GM10248 (cell line): ENCODE measurements at regions not wholly inside any gene's neighbourhood (a gene's known extent, or its start where the extent isn't known, plus 50 kb on each side); places are given as distances from the start of the nearest gene placed in this dataset.
"Not testable (repeated sequence)": the region's sequence is repeated elsewhere in the genome, so short reads cannot be mapped to it uniquely, and the experiment has no call there.

Experiments
- CTCF ChIA-PET: fragments of 300-600 bp; sonication (Branson Sonifier 250); formaldehyde crosslinking; extraction: SDS; loops from one replicate; lab custom pipeline; 2021; ENCODE audit warnings: antibody characterized with exemption; lab: Yijun Ruan, JAX
- POLR2A ChIA-PET: fragments of 350-650 bp; sonication (Branson Sonifier 250); formaldehyde crosslinking; extraction: SDS; loops from one replicate; lab custom pipeline; 2020; ENCODE audit warnings: antibody characterized with exemption; lab: Yijun Ruan, JAX
- DNase-seq: peaks from one replicate; pipeline ENCODE4 v3.0.0; 2012; ENCODE audit errors: extremely low spot score
- TF ChIP-seq, protein P1 (sequence below): IDR thresholded peaks from 2 replicates; pipeline ENCODE4 v1.5.1; 2012; ENCODE audit warnings: mild to moderate bottlenecking, low read depth; ENCODE audit errors: extremely low read depth, missing control alignments, control extremely low read depth

DNA sequence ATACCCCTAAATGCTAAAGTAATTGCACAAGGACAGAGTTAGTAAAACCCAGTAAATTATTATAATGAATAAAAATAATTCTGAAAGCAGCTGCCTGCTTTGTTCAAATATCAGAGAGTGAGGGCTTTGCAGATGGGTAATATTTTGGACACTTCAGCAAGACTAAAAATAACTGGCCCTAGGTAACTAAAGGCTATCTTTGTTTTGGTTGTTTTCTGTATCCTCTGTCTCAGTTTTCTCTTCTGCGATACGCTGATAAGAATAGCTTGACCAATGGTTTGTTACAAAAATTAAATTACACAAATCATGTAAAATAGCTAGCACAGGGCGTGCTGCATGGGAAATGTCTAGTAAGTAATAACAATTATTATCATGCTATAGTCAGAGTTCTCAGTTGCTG lies 204.7 kb downstream of the FGFR2 start:
- TF ChIP-seq, protein P1, sequence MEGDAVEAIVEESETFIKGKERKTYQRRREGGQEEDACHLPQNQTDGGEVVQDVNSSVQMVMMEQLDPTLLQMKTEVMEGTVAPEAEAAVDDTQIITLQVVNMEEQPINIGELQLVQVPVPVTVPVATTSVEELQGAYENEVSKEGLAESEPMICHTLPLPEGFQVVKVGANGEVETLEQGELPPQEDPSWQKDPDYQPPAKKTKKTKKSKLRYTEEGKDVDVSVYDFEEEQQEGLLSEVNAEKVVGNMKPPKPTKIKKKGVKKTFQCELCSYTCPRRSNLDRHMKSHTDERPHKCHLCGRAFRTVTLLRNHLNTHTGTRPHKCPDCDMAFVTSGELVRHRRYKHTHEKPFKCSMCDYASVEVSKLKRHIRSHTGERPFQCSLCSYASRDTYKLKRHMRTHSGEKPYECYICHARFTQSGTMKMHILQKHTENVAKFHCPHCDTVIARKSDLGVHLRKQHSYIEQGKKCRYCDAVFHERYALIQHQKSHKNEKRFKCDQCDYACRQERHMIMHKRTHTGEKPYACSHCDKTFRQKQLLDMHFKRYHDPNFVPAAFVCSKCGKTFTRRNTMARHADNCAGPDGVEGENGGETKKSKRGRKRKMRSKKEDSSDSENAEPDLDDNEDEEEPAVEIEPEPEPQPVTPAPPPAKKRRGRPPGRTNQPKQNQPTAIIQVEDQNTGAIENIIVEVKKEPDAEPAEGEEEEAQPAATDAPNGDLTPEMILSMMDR, result no peak
- CTCF ChIA-PET, result no interaction called here
- DNase-seq, result no peak
- POLR2A ChIA-PET, result no interaction called here

DNA sequence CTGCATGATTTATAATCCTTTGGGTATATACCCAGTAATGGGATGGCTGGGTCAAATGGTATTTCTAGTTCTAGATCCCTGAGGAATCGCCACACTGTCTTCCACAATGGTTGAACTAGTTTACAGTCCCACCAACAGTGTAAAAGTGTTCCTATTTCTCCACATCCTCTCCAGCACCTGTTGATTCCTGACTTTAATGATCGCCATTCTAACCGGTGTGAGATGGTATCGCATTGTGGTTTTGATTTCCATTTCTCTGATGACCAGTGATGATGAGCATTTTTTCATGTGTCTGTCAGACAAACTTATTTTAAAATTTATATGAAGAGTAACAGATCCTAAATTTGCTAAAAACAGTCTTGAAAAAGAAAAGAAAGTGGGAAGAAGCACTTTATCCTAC lies 197.7 kb downstream of the FGFR2 start:
- POLR2A ChIA-PET, CTCF ChIA-PET, DNase-seq: not testable (repeated sequence)

DNA sequence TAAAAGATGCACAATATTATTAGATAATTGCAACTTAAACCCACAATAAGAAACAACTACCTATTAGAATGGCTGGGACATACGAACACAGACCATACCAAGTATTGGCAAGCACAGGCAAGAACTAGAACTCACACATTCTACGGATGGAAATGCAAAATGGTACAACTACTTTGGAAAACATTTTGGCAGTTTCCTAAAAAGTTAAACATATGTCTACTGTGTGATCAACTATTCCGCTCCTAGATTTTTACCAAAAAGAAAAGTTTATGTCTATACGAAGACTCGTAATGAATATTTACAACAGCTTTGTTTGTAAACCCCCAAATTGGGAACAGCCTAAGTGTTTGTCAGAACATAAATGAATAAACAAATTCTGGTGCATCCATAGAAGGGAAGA lies 194.7 kb downstream of the FGFR2 start:
- no peak for DNase-seq
- TF ChIP-seq, protein P1, result no peak
- ChIA-PET POLR2A (no interaction called here), CTCF (no interaction called here)

DNA sequence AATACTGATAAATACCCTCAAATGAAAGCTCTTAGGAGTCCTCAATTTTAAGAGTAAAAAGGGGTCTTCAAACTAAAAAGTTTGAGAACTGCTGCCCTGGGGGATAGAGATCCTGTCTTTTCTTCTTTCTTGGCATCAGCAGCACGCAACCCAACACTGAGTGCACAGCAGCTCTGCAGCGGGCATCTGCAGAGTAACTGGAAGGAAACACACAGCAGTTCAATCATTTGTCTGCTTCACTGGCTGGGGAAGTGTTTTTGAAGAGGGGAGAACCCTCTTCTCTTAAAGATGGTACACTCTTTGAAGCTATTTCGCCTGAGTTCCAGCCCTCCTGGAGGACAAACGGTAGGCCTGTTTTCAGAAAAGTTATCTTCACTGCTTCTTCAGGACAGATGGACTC lies 193.6 kb downstream of the FGFR2 start:
- TF ChIP-seq, protein P1, result no peak
- ChIA-PET POLR2A (no interaction called here), CTCF (interaction anchor here (1.5 to 1.9 kb wide), 2 partner anchors 12 to 60 kb away, joined by 5 read pairs; no protein-coding TSS in a partner anchor)
- DNase-seq, result no peak

- CTCF ChIA-PET, result interaction anchor here (1.5 to 1.9 kb wide), 2 partner anchors 13 to 60 kb away, joined by 5 read pairs; no protein-coding TSS in a partner anchor
- DNase-seq, result no peak
- POLR2A ChIA-PET, result no interaction called here
- TF ChIP-seq, protein P1, result no peak
Observed at GRCh38 chr10:121405096-121405495, 193.1 kb downstream of the FGFR2 start.

DNA sequence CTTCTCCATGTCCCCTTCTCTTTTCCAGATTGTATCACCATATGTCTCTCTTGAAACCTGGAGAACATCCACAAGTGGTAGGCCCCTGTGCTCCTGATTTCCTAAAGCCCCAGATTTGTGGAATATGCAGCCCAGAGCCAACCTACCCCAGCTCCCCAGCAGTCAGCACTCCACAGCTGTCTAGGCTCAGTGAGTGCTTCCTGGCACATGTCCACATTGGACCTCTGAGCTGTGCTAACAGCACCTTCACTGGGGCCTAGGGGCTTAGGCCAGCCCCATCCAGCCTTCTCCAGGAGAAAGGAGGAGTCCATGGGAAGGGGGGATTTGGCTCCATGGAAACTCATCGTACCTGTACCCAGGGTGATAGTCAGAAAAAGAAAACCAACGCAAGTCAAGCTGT lies 192.7 kb downstream of the FGFR2 start:
- DNase-seq, result no peak
- POLR2A ChIA-PET, result no interaction called here
- TF ChIP-seq, protein P1, result no peak
- CTCF ChIA-PET, result interaction anchor here (1.5 to 1.9 kb wide), 2 partner anchors 13 to 59 kb away, joined by 5 read pairs; no protein-coding TSS in a partner anchor

DNA sequence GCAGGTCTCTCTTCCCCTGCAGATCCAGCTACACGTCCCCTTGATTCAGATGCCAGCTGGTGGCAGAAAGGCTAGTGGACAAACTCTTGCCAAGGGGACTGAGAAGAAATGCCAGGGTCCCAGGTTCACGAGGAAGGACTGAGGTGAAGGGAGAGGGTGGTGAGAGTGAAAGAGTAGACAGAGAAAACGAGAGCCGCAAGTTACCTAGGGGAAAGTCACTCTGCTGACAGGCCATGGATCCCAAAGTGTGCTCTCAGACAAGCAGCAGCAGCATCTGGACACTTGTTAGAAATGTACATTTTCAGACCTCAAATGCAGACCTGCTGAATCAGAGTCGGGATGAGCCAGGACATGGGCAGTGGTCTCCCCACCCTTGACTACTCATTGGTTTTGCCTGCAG lies 192.3 kb downstream of the FGFR2 start:
- TF ChIP-seq, protein P1, result no peak
- ChIA-PET CTCF (interaction anchor here (1.9 kb wide), 1 partner anchor 14 kb away, joined by 5 read pairs; no protein-coding TSS in a partner anchor), POLR2A (no interaction called here)
- DNase-seq, result no peak
